Liver (tissue), 8 donors: ENCODE measurements at regions not wholly inside any gene's neighbourhood (a gene's known extent, or its start where the extent isn't known, plus 50 kb on each side); places are given as distances from the start of the nearest gene placed in this dataset.

ENCODE experiments used
- DNase-seq: peaks from one replicate; pipeline ENCODE4 v3.0.0-alpha.2; 2017; ENCODE audit warnings: low spot score
- H3K27ac ChIP-seq, 2 donors: one replicate each; pipeline ENCODE4 v1.7.0; 2013; ENCODE audit warnings: inconsistent platforms in 2 of 2, low read length in 2 of 2, control low read depth in 1 of 2, low read depth in 1 of 2, mild to moderate bottlenecking in 1 of 2
- H3K27me3 ChIP-seq, 4 donors: one replicate each; pipeline versions ENCODE4 v1.6.1 to v1.7.0; 2013; ENCODE audit warnings: low read length in 3 of 4, inconsistent platforms in 1 of 4, mild to moderate bottlenecking in 1 of 4, moderate library complexity in 1 of 4; ENCODE audit not compliant: control insufficient read depth in 4 of 4, insufficient read depth in 4 of 4
- H3K36me3 ChIP-seq, 4 donors: one replicate each; pipeline versions ENCODE4 v1.6.1 to v1.7.0; 2013; ENCODE audit warnings: low read length in 3 of 4, mild to moderate bottlenecking in 3 of 4, low read depth in 1 of 4, moderate library complexity in 1 of 4; ENCODE audit not compliant: control insufficient read depth in 4 of 4, insufficient read depth in 3 of 4
- H3K4me1 ChIP-seq, 4 donors: one replicate each; pipeline versions ENCODE4 v1.6.1 to v1.7.0; 2013; ENCODE audit warnings: low read length in 3 of 4, mild to moderate bottlenecking in 3 of 4, moderate library complexity in 1 of 4; ENCODE audit not compliant: control insufficient read depth in 4 of 4, insufficient read depth in 4 of 4
- H3K4me3 ChIP-seq, 3 donors: one replicate each; pipeline versions ENCODE4 v1.6.1 to v1.7.0; 2013; ENCODE audit warnings: low read length in 3 of 3, control low read depth in 1 of 3, low read depth in 1 of 3, mild to moderate bottlenecking in 1 of 3
- H3K9ac ChIP-seq, 2 donors: one replicate each; pipeline ENCODE4 v1.7.0; 2013; ENCODE audit warnings: low read length in 2 of 2, mild to moderate bottlenecking in 2 of 2, moderate library complexity in 2 of 2, control low read depth in 1 of 2, low read depth in 1 of 2
- H3K9me3 ChIP-seq, 4 donors: one replicate each; pipeline versions ENCODE4 v1.6.1 to v1.7.0; 2013; ENCODE audit warnings: low read length in 3 of 4; ENCODE audit not compliant: control insufficient read depth in 4 of 4
- ATF3 ChIP-seq: IDR thresholded peaks from 2 replicates; pipeline ENCODE4 v1.6.1; 2016; ENCODE audit warnings: antibody characterized with exemption
- CTCF ChIP-seq: fragments of 150-350 bp; IDR thresholded peaks from 2 replicates; pipeline ENCODE4 v1.5.1; 2017; ENCODE audit warnings: improper control_type of control experiment, low read depth, low read length; ENCODE audit not compliant: missing input control
- EGR1 ChIP-seq, 2 donors: IDR thresholded peaks; 2 replicates each; pipeline ENCODE4 v1.6.1; 2016 to 2018; ENCODE audit warnings: antibody characterized with exemption in 2 of 2, low read depth in 2 of 2
- FOXA1 ChIP-seq: IDR thresholded peaks from 2 replicates; pipeline ENCODE4 v1.6.1; 2016; ENCODE audit warnings: antibody characterized with exemption
- FOXA2 ChIP-seq: IDR thresholded peaks from 2 replicates; pipeline ENCODE4 v1.6.1; 2016; ENCODE audit warnings: antibody characterized with exemption
- GABPA ChIP-seq, 2 donors: IDR thresholded peaks in 1 of 2; conservative IDR thresholded peaks in 1 of 2; 2 replicates each; pipeline ENCODE4 v1.6.1; 2016; ENCODE audit warnings: antibody characterized with exemption in 2 of 2, mild to moderate bottlenecking in 1 of 2, moderate library complexity in 1 of 2
- HNF4A ChIP-seq, 2 donors: conservative IDR thresholded peaks; 2 replicates each; pipeline ENCODE4 v1.6.1; 2016; ENCODE audit warnings: antibody characterized with exemption in 2 of 2, mild to moderate bottlenecking in 2 of 2
- HNF4G ChIP-seq: IDR thresholded peaks from 2 replicates; pipeline ENCODE4 v1.6.1; 2016; ENCODE audit warnings: antibody characterized with exemption
- JUND ChIP-seq, 2 donors: IDR thresholded peaks; 2 replicates each; pipeline ENCODE4 v1.6.1; 2016; ENCODE audit warnings: antibody characterized with exemption in 2 of 2
- MAX ChIP-seq: IDR thresholded peaks from 2 replicates; pipeline ENCODE4 v1.6.1; 2016; ENCODE audit warnings: antibody characterized with exemption
- NR2F2 ChIP-seq: IDR thresholded peaks from 2 replicates; pipeline ENCODE4 v1.6.1; 2016; ENCODE audit warnings: antibody characterized with exemption
- RAD21 ChIP-seq, 2 donors: IDR thresholded peaks; 2 replicates each; pipeline ENCODE4 v1.6.1; 2016; ENCODE audit warnings: antibody characterized with exemption in 2 of 2, mild to moderate bottlenecking in 2 of 2
- RXRA ChIP-seq, 2 donors: IDR thresholded peaks; 2 replicates each; pipeline ENCODE4 v1.6.1; 2017 to 2018; ENCODE audit warnings: antibody characterized with exemption in 2 of 2, mild to moderate bottlenecking in 1 of 2
- SP1 ChIP-seq: IDR thresholded peaks from 2 replicates; pipeline ENCODE4 v1.6.1; 2018; ENCODE audit warnings: antibody characterized with exemption, mild to moderate bottlenecking
- TAF1 ChIP-seq: conservative IDR thresholded peaks from 2 replicates; pipeline ENCODE4 v1.6.1; 2016; ENCODE audit warnings: antibody characterized with exemption, mild to moderate bottlenecking
- YY1 ChIP-seq: IDR thresholded peaks from 2 replicates; pipeline ENCODE4 v1.6.1; 2016; ENCODE audit warnings: antibody characterized with exemption, mild to moderate bottlenecking
- ZBTB33 ChIP-seq: IDR thresholded peaks from 2 replicates; pipeline ENCODE4 v1.6.1; 2016; ENCODE audit warnings: antibody characterized with exemption
- whole genome bisulfite sequencing: extraction: QIAGEN DNeasy Blood & Tissue Kit; methylation state at CpG from one replicate; pipeline ENCODE4 v1.1.7; 2013; 5-methylcytosine and 5-hydroxymethylcytosine counted together
- donor health status: healthy.
- donor health status: healthy.
- donor health status: healthy.
- donor health status: healthy.
- donor health status: healthy.

- no peaks in the 10 kb centered on the region for H3K36me3 ChIP-seq
- no peak overlapping the region for H3K4me3 ChIP-seq
- no peak overlapping the region for H3K27ac ChIP-seq
- no peaks in the 10 kb centered on the region for H3K9me3 ChIP-seq
- no peak overlapping the region for H3K9ac ChIP-seq
- WGBS, result 57% methylated on average over 14 of the region's 14 CpGs
- H3K4me1 ChIP-seq, result no peaks in the 10 kb centered on the region
- H3K27me3 ChIP-seq, result peaks cover 2 to 17% (median 13%) of the 10 kb centered on the region in 4 donors
- TF ChIP-seq FOXA2 (no peak), HNF4A (conservative IDR thresholded peaks at IDR 0.05) (no peak), EGR1 (IDR thresholded peaks at IDR 0.05; ENCODE audit: low read depth in 2 of 2) (no peak), CTCF (no peak), TAF1 (no peak), ZBTB33 (no peak), RXRA (IDR thresholded peaks at IDR 0.05) (no peak), FOXA1 (no peak)
- DNase-seq, result no peak
Observed at GRCh38 chr17:79189305-79189704, 114.7 kb downstream of the ENGASE start.

GRCh38 chr17:79188685-79189084 is 114.1 kb downstream of the ENGASE start:
- Histone ChIP-seq H3K27ac (no peak overlapping the region), H3K4me1 (peaks cover 0 to 1% (median under 1%) of the 10 kb centered on the region in 4 donors), H3K27me3 (peaks cover 2 to 17% (median 14%) of the 10 kb centered on the region in 4 donors), H3K4me3 (no peak overlapping the region), H3K36me3 (no peaks in the 10 kb centered on the region), H3K9me3 (no peaks in the 10 kb centered on the region), H3K9ac (no peak overlapping the region)
- DNase-seq, result no peak
- 46% methylated on average over 7 of the region's 7 CpGs for WGBS
- TF ChIP-seq NR2F2, result no peak
- TF ChIP-seq EGR1 (IDR thresholded peaks at IDR 0.05; ENCODE audit: low read depth in 2 of 2), result no peak
- no peak for TF ChIP-seq YY1
- TF ChIP-seq RAD21 (IDR thresholded peaks at IDR 0.05), result no peak
- TF ChIP-seq GABPA (IDR thresholded peaks at IDR 0.05 in 1 of 2, conservative IDR thresholded peaks at IDR 0.05 in 1 of 2), result no peak
- no peak for TF ChIP-seq FOXA2
- no peak for TF ChIP-seq MAX
- TF ChIP-seq JUND (IDR thresholded peaks at IDR 0.05), result no peak
- TF ChIP-seq FOXA1, result no peak
- TF ChIP-seq SP1, result no peak
- TF ChIP-seq HNF4A (conservative IDR thresholded peaks at IDR 0.05), result no peak
- TF ChIP-seq TAF1, result no peak
- TF ChIP-seq RXRA (IDR thresholded peaks at IDR 0.05), result no peak
- no peak for TF ChIP-seq ZBTB33
- TF ChIP-seq HNF4G, result no peak
- no peak for TF ChIP-seq ATF3
